CD4-positive, alpha-beta T cell treated with Interleukin-4 for 1 hour (primary cell): ENCODE measurements at regions not wholly inside any gene's neighbourhood (a gene's known extent, or its start where the extent isn't known, plus 50 kb on each side); places are given as distances from the start of the nearest gene placed in this dataset.

Experiments
- DNase-seq, 2 donors: peaks; one replicate each; pipeline ENCODE4 v3.0.0-alpha.2; 2020 to 2022

DNA sequence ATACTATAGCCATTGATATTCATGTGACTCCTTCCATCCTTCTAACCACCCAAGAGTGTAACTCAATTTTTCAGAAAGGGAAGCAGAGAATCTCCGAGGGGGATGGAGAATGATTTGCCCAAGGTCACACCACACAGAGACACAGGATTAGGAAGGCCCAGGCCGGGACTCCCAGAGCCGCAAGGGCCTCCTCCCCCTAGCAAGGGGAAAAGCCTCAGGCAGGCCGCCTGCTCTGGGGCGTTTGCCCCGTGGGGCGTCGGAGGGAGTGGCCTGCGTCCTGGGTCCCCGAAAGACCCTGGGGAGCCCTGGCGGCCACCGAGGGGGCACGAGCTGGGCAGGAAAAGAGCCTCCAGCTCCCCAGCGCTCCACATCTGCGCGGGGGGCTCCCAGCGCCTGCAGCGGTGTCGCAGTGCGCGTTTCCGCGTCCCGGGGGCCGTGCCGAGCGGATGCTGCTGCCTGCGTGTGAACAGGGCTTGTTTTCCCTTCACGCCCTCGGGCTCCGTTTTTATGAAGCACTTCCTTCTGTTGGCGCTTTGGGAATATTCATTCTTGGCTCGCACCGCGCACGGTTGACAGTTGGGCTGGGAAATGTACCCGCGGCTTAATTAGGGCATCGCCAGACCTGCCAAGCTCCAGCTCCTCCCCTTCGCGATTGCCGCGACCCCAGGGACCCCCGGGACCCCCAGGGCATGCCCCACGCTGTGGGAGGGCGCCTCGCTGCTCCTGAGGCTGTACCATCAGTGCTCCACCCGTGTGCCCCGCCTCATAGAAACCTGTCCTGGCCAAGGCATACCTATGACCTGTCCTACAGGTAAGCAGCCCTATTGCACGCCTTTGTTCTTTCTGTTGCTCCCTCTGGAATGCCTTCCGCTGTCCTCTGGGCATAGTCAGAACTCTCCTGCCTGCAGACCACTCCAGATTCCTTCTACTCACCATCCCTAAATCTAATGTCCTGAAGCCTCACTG lies 158.9 kb upstream of the GLI2 start:
- DNase-seq: no peak

DNA sequence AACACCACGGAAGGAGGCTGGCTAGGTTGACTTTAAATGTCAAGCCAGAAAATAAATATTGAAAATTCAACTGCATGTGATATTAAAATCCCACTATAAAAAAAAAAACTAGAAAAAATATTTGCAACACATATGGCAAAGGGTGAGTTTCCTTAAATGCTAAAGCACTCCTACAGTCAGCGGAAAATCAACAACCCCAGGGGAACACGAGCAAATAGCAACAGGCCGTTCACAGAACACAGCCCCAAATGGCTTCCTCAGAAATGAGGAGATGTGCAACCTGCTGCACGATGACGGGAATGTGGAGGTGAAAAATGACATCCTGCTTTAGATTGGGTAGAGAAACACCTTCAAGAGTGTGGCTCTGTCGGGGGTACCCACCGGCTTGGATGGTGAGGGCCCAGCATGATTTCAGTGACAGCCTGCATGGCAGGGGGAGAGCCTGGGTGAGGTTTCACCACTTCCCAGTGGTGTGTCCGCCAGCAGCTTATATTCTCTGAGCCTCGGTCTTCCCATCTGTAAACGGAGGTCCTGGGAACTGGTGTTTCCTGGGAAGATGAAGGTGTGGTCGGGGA lies 157.9 kb upstream of the GLI2 start:
- DNase-seq: no peak

DNA sequence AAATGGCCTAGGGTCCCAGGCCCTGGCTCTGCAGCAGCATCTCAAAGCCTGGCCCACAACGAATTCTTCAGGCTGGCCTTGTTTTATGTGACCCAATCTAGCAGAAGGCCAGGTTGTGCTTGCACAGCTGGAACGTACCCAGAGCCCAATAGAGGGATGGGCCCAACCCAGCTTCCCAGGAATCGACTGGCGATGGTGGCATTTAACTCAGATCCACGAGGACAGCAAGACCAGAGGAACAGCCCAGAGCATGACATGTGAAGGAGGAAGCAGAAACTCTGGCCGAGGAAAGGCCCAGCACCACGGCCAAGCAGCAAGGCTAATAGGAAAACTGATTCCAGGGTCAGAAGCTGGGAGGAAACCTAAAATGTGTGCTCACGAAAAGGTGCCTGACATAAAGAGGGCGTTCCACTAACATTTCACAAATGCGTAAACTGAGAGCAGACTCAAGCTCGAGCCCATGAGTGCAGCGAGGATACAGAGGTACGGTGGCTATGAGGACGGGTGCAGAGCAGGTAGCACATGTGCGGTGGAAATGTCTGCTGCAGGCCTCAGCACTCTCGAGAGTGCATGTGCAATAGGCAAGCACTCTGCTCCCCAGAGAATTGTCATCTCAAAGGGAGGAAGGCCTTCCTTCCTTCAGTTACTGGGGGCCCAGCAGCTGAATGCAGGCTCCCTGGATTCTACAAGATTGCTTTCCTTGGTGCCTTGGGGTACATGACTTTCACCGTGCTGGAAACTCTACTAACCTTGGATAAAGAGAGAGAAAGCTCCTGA lies 156.9 kb upstream of the GLI2 start:
- DNase-seq: no peak

DNA sequence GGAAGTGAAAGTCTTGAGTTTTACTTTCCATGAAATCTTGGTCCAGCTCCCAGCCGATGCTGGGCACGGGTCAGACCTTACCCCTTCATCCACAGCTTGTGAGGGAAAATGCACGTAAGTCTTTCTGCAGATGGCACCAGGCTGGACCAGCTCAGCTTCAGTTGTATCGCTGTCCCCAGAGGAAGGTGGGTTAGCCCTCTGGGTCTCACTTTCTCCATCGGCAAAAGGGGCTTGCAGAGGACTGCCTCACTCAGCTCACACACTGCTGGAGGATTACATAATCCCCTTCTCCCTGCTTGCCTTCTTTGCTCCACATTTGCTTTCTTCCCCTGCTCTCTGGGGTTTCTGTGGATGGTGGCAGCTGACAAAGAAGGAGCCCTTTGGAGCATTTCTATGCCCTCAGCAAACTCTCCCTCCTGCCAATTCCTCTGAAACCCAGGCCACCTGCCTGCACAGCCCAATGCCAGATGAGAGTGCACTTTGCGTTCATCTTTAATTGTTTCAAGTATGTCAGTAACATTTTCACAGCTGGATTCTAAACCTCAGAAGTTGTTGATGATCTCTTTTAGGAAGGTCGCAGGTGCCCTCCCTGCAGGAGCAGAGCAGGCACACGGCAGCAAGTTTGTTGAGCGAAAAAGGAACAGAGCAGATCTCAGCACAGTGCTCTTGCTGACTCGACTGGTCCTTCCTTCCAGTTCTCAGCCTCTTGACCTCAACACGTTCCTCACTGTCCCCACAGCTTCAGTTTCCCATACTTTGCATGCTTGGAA lies 155.6 kb upstream of the GLI2 start:
- DNase-seq: no peak

DNA sequence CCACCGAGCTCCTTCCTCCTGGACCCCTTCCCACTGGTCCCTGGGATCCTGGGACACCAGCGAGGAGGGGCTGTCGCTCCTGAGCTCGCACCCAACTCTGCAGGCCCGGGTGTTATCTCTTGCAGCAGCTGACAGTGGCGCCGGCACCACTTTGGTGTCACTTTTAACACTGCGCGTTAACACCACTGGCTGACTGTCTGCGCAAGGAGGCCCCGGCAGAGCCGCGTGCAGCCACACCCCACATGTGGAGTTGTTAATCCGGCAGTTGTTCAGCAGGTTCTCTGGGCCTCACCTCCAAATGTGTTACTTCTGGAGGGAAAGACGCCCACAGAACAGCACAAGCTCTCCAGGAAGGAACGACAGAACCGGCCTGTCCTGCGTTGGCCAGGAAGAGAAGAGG lies 155.0 kb upstream of the GLI2 start:
- DNase-seq: no peak

DNA sequence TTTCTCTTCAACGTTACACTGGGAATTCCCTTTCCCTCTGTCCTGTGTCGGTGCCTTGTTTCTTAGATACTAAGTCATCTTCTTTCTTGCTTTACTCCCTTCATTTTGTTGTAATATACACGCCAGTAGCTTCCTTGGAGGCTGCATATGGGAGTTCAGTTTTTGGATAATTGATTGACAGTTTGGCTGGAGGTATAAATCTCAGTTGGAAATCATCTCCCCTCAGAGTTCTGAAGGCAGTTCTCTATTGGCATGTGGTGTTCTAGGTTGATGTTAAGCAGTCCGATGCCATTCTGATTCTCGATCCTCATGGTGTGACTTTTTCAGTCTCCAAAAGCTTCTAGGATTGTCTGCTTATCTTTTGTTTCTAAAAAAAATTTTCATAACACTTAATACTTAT lies 152.5 kb upstream of the GLI2 start:
- no peak for DNase-seq

DNA sequence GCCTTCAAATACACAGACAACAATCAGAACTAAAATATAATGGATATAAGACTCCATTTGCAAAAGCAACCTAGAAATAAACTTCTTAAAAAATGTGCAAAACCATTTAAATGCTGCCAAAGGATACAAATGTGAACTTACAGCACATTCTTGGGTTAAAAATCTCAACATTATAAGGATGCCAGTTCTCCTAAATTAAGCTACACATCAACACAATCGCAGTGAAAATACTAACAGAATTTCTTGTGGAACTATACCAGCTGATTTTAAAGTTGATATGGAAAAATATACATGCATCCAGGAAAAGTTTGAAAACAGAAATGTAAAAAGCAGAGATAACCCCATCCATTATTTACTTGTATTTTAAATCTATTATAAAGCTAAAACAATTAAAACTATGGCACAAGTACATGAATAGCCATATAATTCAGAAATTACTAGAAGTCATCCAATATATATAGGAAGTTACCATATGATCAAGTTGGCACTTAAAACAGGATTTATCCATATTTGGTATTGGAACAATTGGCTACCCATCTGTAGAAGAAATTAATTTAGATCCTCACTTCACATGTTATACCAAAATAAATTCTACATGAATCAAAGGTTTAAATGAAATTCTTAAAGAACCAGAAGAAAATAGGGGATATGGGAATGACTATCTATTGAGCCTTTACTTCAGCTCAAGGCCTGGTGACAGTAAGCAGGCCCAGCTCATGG lies 151.7 kb upstream of the GLI2 start:
- no peak for DNase-seq

DNA sequence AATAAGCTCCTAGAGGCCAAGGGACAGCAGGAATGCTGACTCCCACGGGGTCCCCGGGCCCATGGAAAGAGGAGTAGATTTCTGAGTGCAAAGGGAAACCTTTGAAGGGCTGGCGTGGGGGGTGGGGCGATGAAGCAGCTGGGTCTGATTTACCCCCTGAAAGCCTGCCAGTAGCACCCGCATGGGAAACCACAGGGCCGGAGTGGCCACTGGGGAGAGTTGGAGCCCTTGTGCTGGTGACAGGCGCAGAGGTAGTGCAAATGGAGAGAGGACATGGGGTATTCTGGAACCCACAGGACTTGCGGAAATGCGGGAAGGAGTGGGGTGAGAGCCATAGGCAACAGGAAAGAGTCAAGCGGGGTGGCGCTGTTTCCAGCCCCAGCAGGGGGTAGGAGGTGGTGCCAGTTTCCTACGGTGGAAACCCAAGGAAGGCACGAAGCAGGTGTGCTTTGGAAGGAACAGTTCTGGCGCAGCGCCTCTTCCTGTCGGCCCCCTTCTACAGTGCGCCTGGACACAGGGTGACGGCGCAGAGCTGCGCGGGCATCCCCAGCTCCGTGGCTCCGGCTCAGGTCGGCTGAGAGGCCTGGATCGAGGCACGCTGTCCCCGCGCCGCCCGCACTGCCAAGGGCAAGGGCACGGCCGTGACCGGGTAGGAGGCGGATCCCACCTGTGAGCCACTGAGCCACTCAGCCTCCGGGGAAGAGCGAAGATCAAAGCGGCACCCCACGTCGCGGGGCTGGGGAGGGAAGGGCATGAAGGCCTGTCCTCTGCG lies 149.0 kb upstream of the GLI2 start:
- no peak for DNase-seq

DNA sequence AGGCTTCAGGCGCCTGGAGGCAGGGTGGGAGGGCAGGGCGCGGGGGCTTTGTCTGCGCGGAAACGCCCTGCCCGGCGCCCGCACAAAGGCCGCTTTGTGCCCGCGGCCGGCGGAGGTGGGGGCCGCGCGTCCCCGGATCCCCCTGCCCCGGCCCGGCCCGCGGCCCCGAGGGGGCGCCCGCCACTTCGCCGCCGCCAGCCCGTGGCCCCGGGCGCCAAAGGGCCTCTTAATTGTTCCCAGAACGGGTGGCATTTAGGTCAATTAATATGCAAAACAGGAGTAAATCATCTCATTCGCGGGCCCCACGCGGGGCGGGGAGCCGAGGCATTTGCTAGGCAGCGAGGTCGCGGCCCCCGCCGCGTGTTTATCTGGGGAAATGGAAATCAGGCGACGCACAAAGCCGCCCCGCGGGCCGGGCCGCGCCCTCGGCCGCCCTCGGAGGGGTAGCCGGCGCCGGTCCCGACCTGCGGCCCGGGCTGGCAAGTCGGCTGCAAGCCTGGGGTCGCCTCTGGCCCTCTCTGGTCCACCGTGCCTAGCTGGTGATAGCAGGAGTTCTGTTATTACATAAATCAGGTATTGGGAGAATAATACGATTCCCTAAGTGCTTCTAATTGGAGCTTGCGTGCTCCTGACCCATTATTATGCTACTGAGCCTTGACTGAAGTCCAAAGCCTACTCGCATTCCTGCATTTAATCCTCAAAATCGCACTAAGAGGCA lies 148.2 kb upstream of the GLI2 start:
- no peak for DNase-seq

DNA sequence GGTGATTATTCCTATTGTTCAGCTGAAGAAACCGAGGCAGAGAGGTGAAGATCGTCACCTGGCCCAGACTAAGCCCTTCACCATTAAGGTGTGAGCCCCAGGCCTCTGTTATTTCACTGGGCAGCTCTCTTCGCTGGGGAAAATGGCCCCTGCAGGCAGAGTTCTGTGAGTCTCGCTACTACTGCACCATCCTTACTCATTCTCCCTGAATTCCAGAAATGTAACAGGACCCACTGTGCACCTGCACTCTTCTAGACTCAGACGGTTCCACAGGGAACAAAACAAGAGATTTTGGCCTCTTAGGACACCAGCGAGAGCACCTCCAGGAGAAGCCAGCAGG lies 147.7 kb upstream of the GLI2 start:
- DNase-seq: no peak

DNA sequence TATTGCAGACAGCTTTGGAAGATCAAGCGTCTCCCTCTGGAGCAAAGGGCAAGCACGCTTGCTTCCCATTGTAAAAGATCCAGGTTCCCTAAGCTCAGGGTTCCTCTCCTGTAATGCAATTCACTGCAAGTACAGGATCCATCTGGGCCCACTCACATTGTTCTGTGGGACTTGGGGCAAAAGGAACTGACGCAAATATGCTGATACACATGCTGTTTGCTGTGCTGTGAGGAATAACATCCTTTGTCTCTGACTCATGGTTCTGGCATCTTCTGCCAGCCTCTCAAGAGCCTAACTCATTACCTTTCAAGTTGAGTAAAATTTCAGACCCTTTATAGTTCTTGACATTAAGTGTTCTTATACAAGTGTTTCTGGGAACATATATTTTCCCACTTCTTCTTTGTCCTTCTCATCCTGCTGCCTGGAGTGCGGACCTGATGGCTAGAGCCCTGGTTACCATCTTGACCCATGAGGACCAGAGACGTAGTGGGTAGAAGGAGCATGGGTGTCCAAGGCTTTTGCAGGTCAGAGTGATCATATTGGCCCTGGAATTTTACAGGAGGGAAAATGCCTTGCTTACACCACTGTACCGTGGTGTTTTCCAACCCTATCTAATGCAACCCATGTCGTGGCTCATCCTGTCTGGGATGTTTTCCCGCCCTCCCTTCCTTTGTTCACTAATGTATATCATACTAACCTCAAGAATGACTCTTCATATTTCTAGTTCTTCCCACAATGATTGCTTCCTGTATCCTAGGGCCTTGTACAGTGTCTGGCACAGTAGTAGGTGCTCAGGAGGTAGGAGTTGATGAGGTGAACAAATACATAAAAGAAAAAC lies 145.7 kb upstream of the GLI2 start:
- no peak for DNase-seq

DNA sequence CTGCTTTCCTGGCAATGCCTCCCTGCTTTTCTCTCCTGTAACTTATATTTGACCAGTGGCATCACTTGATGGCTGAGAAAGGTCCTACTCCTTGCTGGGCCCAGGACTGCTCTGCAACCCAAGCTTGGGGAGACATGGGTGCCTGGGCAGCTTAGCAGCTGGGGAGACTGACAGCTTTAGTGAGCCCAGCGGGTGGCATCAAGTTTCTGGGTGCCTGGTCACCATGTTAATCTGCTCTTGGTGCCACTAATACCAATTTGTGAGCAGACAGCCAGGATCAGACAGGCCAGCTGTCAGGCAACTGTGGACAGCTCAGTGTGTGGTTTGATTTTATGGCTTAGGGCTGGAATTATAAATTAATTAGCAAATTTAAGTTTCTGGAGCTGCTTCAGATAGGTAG lies 144.8 kb upstream of the GLI2 start:
- DNase-seq: no peak

DNA sequence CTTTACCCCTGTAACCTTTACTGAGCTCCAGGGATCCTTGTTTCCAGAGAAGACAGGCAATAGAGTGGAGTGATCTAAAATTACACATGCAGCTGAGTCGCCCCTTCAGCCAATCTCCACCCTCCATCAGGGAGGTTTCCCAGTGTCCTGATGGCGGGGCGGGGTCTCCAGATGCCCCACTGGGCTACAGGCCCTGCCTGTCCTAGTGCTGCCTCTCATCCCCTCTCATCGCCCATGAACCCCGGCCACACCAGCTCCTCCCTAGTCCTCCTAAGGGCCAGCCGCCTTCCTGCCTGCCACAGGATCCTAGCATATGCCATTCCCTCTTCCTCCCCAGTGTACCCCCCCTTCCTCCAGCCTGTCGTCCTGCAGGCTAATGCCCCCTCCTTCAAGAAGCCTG lies 144.1 kb upstream of the GLI2 start:
- no peak for DNase-seq

DNA sequence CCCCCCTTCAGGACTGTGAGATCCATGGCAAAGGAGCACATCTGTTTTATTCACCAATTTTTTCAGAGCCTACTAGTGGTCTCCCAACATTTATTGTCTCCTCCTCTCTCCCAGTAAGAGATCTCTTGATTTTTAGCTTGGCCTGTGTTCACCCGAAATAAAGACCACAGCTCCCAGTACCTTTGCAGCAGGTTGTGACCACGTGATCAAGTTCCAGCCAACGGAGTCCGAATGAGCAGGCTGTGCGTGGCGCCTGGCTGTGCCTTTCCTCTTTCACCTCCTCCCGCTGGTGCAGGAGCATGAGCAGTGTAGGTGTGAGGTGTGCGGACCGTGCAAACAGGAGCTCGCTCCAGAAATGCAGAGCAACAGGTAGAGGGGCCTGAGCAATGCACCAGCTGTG lies 143.6 kb upstream of the GLI2 start:
- no peak for DNase-seq

DNA sequence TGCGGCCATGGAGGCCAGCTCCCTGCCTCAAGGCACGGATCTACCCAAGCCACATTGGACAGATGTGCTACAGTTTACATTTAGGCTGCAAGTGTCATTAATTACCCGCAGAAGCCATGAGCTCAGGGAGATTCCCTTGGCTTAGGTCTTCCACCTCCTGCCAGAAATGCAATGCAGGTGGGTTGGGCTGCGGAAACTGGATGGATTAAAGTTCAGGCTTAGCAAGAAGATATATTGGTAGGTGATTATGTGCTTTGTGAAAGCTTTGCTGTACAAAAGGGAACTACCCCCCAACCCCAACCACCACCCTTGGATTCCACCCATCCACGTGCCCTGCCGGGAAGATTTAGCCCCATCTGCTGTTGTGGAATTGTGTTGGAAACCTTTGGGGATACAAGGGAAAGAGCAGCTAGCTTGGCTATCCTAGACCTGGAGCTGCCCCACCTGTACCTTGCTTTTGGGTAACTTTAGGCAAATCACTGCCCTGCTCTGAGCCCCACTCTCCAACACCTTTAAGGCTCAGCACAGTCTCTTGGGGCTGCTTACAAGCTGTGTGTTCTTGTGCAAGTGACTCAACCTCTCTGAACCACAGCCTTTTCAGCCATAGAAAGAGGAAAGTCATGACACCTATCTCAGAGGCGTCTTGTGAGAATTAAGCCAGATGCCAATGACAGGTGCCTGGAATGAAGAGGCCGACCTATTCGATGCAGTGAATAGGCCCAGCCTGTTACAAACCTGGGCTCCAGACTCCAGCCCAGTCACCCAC lies 141.6 kb upstream of the GLI2 start:
- DNase-seq: no peak

DNA sequence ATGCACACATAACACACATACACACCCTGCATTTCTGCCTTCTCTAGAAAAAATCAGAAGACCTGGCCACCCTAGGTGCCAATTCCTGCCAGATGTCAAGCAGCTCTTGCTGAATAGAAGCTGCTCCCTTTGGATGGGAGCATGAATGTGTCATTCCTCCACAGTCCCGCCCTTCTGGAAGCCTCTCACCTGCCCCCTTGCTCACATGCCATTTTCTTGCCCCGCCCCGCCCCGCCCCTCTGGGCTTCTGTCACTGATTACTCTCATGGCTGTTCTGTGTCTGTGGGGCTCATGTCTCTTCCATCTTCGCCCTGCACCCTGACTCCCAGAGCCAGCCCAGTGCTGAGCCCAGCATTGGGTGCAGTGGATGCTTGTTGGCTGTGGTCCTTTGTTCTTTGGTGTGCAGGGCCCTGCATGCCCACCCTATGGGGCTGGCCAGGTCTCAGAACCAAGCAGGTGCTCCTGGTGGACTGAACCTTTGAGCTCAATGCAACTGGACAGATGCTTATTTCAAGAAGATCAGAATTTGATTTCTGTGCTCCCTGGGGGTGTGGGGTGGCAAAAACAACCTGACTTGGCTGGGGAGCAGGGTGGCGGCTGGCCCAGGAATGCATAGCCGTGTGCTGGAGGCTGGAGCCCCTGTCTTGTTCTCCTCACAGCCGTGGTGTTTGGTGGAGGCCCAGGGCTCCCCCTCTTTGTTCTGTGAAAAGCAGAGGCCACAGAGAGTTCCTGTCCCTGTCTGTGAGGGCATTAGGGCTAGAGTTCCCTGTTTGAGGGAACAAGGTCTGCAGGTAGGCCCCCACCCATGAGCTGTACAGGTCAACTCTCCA lies 140.6 kb upstream of the GLI2 start:
- no peak for DNase-seq

DNA sequence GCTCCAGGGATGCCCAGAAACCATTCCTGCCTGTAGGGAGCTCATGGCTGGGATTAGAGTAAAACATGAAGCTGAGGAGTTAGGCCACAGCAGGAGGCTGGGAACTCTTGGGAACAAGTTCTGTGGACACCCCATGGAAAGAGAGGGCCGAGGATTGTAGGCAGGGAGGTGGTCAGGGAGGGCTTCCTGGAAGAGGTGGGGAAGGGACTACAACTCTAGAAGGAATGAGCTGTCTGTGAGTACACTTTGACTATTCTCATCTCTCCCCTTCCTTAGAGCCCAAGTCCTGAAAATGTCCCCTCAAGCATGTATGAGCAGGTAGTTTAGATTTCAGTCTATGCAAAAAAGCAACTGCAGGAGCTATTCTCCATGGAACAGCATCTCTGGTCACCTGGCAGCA lies 139.9 kb upstream of the GLI2 start:
- no peak for DNase-seq

DNA sequence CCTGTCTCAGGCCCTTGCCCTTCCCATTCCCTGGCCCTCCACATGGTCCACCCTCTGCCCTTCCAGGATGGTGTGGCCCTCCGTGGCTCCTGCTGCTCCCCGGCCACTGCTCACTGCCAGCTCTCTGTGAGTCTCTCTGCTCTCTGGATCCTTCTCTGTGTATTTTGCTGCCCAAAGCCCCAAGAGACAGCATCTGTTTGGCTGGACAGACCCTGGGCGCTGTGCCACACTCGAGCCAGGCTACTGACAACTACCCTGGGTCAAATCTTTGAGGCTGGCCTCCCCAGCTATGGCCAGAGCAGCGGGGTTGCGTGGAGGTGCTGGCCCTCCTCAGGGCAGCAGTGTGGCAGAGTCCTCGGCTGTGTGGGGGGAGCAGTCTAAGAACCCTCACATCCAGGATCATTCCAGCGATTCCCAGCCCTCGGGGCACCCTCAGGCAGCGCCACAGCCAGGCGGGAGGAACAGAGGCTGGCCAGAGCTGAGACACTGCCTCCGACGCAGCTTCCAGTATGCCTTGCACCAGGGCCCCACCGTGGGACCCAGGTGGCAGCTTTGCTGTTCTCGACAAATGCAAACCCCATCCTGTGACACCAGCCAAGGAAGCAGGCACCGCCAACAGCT lies 139.4 kb upstream of the GLI2 start:
- no peak for DNase-seq
